ENCODE measurements at regions not wholly inside any gene's neighbourhood (a gene's known extent, or its start where the extent isn't known, plus 50 kb on each side); places are given as distances from the start of the nearest gene placed in this dataset.
A peak's percentile ranks its signal among the peaks of the same experiment; 100 is the strongest.
"Not testable (repeated sequence)": the region's sequence is repeated elsewhere in the genome, so short reads cannot be mapped to it uniquely, and the experiment has no call there.

DNA sequence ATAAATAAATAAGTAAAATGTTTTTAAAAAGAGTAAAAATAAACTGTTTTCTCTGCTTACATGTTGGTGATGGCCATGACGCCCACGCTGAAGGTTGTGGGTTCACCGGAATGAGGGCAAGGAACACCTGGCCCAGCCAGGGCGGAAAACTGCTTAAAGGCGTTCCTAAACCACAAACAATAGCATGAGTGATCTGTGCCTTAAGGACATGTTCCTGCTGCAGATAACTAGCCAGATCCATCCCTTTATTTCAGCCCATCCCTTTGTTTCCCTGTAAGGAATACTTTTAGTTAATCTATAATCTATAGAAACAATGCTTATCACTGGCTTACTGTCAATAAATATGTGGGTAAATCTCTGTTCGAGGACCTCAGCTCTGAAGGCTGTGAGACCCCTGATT lies 63.3 kb upstream of the CEP78 start:
- H3K4me3 ChIP-seq (ENCODE audit: low read depth, low read length); DNase-seq (ENCODE audit: low read depth): not testable (repeated sequence)

DNA sequence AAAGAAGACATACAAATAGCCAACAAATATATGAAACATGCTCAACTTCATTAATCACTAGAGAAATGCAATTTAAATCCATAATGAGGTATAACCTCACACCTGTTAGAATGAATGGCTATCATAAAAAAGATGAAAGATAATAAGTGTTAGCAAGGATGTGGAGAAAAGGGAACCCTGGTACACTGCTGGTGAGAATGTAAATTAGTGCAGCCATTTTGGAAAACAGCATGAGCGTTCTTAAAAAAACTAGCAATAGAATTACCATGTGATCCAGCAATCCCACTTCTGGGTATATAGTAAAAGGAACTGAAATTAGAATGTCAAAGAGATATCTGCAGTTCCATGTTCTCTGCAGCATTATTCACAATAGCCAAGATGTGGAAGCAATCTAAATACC lies 64.2 kb upstream of the CEP78 start:
- H3K4me3 ChIP-seq (ENCODE audit: low read depth, low read length): no peak overlapping the region
- DNase-seq (ENCODE audit: low read depth): no peak

DNA sequence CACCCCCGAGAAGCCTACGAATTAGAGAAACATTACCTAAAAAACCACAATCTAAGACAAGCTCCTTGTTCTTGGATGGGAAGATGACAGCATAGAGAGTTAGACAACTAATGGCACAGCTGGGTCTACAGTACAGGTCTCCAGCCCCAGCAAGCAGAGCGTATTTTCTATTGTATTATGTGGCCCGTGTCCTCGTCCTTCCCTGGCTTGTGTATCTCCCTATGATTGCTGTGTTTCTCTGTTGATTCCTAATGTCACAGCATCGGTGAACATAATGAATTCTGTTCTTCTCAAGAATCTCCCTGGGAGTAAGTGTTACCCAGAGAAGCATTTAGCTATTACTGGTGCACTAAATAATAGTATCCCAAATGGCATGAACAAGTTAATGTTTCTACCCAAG lies 66.8 kb upstream of the CEP78 start:
- H3K4me3 ChIP-seq (ENCODE audit: low read depth, low read length): no peak overlapping the region
- DNase-seq (ENCODE audit: low read depth): no peak

DNA sequence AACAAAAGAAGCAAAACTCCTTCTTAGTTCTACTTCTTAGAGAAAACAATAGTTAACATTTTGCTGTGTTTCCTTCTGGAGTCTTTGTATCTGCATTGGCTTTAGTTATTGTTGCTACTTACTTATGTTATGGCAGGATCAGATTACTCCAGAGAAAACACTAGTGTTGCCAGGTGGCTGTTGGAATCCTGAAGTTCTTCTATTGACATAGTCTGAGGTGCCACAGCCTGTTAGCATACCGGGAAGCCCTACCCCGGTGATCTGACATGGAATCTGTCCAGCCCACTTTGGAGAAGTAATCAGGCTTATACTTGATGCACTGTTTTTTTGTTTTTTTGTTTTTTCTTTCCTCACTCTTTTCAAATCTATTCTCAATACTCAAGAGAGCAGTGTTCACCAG lies 68.5 kb upstream of the CEP78 start:
- H3K4me3 ChIP-seq (ENCODE audit: low read depth, low read length): no peak overlapping the region
- DNase-seq (ENCODE audit: low read depth): no peak

DNA sequence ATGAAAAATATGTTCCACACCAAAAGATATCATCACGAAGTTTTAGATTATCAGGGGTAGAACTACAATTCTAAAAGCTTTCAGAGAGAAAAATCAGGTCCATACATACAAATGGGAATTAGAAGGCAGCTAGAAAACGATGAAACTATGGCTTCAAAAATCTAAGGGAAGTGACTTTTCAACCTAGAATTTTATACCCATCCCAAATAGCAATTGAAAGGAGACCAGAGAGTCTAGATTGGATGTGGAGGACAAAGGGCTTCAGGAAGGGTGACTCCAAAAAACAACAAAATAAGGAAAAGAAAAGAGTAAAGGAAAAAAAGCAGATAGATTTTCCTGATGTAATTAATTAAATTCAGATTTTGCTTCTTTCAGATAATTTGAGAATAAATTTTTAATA lies 72.0 kb upstream of the CEP78 start:
- DNase-seq (ENCODE audit: low read depth): no peak
- H3K4me3 ChIP-seq (ENCODE audit: low read depth, low read length): no peak overlapping the region

DNA sequence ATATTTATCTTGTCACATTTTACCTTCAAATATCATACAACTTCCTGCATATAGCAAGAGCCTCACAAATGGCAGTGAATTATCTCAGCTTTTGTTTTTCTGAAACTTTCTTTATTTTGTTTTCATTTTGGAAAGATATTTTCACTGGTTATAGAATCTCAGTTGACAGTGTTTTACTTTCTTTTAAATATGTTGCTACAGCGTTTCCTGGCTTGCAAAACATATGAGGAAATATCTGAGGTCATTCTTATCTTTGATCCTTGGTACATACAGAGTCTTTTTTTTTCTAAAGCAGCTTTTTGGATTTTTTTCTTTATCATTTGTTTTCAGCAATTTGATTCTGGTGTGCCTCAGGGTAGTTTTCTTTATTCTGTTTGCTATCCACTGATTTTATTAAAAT lies 77.6 kb upstream of the CEP78 start:
- H3K4me3 ChIP-seq (ENCODE audit: low read depth, low read length): no peak overlapping the region
- DNase-seq (ENCODE audit: low read depth): no peak

DNA sequence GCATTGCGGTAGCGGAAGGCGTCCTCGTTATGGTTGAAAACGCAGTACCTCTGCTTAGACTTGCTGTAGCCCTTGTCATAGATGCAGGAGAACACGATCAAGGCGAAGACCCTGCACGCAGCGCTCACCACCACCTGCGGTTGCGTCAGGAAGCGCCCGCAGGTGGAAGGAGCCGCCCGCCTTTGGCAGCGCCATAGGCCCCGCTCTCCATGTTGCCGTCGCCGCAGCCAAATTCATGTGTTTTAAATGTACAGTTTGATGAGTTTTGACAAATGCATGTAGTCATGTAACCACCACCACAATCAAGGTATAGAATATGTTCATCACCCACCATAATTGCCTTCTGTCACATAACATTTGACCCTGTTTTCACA lies 84.9 kb upstream of the CEP78 start:
- DNase-seq (ENCODE audit: low read depth): no peak
- no peak overlapping the region for H3K4me3 ChIP-seq (ENCODE audit: low read depth, low read length)

DNA sequence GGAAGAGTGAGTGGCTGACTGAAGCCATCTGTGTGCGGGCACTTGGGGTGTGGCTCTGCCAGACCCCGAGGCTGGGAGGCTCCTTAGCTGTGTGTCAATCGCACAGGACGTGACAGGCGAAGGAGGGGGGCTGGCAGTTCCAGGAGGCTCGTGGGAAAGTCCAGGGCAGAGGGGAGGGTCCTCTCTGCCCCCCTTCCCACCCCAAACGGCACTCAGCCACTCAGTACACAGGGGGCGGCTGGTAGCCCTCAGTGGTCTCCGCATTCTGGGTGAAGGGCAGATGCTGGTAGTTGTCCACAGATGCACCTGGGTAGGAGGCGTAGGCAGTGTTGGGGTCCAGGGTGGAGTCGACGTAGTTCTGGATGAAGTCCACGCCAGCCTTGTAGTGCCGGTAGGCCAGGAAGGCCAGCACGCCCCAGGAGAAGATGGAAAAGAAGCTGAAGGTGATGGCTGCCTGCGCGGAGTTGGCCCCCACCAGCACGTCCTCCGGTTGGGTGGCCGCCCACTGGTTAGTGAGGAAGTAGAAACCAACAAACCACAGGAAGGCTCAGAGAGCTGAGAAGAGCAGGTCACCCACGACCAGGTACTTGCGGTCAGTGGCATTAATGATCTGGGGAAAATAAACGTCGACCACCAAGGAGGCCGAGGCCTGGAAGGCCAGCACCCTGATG lies 85.4 kb upstream of the CEP78 start:
- H3K4me3 ChIP-seq (ENCODE audit: low read depth, low read length): no peak overlapping the region
- DNase-seq (ENCODE audit: low read depth): no peak

DNA sequence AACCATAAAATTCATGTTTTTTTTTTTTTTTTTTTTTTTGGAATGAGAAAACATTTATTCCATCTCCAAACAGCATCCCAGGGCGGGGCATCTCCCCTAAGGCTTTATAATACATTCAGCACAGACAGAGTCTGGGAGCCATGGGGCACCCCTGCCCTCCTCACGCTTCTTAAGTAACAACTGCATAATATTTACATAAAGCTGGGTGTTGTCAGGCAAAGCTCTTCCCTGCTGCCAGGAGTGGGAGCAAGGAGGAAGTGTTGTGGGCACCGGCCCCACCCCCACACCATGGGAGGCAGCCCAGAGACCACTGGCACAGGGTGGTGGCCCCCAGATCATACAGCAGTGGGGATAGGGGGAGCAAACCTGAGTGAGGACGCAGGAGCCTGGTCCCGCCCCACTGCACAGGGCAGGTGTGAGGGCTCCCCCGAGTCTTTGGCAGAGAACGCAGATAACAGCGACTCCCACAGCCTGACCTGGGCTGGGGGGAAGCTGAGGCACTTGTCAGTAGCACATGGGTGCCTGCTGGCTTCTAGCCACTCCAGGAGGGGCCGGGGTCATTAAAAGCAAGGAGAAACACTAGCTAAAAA lies 86.1 kb upstream of the CEP78 start:
- H3K4me3 ChIP-seq (ENCODE audit: low read depth, low read length): no peak overlapping the region
- no peak for DNase-seq (ENCODE audit: low read depth)

DNA sequence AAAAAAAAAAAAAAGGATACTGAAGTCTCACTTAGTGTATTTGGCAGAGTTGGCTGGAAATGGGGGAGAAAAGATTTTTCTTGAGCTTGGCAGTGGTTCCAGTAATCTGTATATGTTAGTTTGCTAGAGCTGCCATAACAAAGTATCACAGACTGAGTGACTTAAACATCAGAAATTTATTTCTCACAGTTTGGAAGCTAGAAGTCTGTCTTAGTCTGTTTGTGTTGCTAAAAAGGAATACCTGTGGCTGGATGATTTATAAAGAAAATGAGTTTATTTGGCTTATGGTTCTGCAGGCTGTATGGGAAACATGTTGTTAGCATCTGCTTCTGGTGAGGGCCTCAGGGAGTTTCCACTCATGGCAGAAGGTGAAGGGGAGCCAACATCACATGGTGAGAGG lies 89.6 kb upstream of the CEP78 start:
- H3K4me3 ChIP-seq (ENCODE audit: low read depth, low read length): no peak overlapping the region
- no peak for DNase-seq (ENCODE audit: low read depth)

DNA sequence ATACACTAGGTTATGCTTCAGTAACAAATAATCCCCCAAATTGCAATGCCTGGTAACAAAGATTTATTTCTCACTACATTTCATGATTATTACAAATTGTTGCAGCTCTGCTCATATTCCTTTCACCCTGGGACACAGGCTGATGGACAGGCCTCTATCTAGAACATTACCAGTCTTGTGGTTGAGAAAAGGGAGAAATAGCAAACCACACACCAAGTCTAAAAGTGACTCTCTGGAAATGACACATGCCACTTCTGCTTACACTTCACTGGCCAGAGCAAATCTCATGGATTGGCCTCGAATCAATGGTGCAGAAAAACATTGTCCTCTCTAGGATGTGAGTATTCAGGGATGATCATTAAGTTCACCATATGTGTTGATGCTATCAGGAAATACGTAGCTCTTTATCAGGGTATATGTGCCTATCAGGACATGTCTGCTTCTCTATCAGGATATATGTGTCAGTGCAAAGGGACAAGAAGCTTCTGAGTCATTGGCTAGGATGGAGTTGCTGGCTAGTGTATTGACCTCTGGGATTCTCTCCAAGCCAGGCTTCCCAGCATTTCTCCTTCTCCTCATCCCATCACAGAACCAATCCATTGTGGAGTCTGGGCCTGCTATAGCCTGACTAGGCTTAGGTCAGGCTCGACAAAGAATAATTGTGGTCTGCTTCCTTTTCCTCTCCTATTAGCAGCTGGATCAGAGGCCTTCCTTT lies 91.1 kb upstream of the CEP78 start:
- DNase-seq (ENCODE audit: low read depth): no peak
- H3K4me3 ChIP-seq (ENCODE audit: low read depth, low read length): no peak overlapping the region

DNA sequence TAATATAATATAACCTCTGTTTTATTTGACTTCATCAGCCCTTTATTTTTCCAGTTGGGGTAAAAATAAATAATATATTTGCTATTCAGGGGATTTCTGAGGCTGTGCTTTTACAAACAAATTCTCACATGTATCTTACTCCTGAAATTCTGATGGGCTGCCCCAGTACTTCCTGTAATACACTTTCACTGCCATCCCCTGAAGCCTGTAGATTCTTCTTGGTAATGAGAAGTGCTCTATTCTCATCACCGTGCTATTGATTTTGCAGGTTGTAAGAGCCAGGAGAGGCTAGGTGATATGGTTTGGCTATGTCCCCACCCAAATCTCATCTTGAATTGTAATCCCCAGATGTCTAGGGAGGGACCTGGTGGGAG lies 91.9 kb upstream of the CEP78 start:
- no peak for DNase-seq (ENCODE audit: low read depth)
- no peak overlapping the region for H3K4me3 ChIP-seq (ENCODE audit: low read depth, low read length)

DNA sequence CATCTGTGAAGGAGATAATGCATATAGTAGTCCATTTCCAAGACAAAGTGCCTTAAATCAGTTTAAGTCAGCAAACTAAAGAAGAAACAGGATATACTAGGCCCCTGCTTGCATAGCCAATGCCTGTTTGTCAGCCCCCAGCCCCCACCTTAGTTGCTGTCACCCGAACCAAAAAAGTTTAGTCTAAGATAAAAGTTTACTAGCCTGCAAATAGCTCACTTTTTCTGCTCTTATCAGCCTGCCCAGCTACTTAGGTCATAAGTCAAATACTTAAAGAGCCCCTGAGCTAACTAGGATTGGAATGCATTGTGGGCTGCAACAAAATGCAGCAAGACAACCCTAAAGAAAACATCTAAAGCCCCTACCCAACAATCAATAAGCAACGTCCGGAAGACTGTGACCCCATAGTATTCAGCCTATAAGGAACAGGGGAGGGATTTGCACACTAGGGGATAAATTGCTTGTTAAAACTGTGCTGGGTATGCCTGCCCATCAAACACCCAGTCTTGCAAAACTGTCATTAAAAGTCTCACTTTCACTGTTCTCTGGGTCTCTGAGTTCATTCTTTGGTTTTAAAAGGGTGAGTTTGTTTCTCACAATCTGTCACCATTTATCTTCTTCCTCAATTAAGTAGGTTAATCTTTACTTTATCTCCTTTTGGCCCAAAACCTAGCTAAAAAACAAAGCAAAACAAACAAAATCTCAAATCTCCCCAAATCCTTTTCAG lies 92.4 kb upstream of the CEP78 start:
- no peak for DNase-seq (ENCODE audit: low read depth)
- H3K4me3 ChIP-seq (ENCODE audit: low read depth, low read length): no peak overlapping the region

DNA sequence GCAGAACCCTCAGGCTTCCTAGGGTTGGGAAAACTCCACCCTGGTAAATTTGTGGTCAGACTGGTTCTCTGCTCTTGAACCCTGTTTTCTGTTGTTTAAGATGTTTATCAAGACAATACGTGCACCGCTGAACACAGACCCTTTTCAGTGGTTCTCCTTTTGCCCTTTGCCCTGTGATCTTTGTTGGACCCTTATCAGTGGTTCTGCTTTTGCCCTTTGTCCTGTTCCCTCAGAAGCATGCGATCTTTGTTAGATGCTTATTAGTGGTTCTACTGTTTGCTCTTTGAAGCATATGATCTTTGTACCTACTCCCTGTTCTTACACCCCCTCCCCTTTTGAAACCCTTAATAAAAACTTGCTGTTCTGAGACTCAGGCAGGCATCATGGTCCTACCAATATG lies 93.6 kb upstream of the CEP78 start:
- DNase-seq (ENCODE audit: low read depth); H3K4me3 ChIP-seq (ENCODE audit: low read depth, low read length): not testable (repeated sequence)

DNA sequence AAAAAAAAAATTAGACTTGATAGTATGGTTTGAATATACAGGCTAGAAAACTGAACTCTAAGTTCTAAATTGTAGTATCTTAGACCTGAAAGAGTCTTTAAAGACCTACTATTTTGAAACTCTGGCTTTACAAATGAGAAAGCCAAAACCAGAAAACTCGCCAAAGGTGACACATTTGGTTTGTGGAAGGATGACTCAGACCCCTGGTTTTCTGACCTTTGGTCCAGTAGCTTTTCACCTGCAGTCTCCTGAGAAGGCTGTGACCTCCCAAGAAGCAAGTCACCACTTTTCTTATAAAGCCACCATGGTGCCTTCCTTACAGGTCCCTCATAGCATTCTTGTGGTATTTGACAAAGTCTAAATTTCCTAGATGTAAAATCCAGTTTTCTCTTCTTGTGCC lies 102.1 kb upstream of the CEP78 start:
- no peak overlapping the region for H3K4me3 ChIP-seq (ENCODE audit: low read depth, low read length)
- no peak for DNase-seq (ENCODE audit: low read depth)

DNA sequence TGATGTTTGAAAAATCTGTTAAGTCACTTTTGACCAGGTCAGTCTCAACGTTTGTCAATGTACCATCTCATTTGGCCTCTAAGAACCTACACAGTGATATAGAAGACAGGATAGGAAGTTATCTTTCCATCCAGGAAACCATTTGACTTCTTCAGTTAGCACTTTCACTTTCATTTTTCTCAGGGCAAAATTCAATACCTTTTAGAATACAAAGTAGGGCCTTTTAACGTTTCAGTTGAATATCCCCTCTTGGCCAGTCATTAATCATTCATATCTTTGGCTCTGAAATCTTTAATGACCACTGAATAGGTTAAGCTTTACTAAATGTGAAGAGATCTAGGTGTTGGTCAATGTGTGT lies 101.1 kb upstream of the GNAQ start:
- peak overlapping the region; percentile 6 for H3K4me3 ChIP-seq (ENCODE audit: low read depth, low read length)
- DNase-seq (ENCODE audit: low read depth): no peak

DNA sequence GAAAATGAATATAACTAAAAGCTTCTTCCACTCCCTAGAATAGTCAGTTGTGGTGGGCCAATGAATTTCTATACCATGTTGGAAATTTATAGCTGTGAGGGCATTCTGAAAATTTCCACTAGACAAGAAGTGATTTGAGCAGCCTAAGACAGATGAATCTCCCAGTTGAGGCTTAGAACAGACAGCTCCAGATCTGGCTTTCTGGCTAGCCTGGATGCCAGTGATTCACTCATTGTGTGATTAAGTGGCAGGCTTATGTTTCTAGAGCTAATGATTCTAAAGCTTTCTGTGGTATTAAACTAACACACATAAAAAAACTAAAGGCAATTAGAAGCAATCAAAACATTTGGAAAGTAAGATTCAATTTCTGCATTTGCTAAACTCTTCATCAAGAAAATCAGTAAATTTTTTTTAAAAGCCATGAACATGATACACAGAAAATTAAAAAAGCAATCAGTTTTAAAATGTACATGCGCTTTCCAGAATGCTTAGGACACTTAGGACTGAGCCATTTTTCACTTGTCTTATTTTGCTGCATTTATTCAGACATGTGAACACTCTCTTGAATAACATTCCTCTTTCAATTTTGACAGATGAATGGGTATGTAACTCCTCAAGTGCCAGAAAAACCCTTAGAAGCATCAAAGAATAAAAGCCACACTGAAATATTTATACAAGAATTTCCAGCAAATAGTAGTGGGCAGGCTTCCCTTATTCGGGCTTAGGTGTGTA lies 100.5 kb upstream of the GNAQ start:
- peak overlapping the region; percentile 6 for H3K4me3 ChIP-seq (ENCODE audit: low read depth, low read length)
- DNase-seq (ENCODE audit: low read depth): no peak

DNA sequence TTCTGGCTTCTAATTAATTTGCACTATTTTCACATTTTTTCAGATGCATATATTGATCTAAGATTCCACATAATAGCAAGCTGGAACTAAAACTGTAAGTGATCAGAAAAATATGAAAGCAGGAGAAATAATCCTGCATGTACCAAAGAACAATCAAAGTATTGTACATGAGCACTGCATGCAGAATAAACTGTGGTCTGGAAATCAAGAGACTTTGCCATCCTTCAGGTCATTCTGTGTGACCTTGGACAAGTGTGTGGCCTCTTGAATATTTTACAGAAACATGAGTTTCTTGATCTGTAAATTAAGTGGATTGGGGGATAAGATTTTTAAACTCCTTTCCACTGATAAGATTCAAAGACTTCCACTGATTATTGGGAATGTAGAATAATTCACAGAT lies 99.2 kb upstream of the GNAQ start:
- no peak for DNase-seq (ENCODE audit: low read depth)
- no peak overlapping the region for H3K4me3 ChIP-seq (ENCODE audit: low read depth, low read length)

DNA sequence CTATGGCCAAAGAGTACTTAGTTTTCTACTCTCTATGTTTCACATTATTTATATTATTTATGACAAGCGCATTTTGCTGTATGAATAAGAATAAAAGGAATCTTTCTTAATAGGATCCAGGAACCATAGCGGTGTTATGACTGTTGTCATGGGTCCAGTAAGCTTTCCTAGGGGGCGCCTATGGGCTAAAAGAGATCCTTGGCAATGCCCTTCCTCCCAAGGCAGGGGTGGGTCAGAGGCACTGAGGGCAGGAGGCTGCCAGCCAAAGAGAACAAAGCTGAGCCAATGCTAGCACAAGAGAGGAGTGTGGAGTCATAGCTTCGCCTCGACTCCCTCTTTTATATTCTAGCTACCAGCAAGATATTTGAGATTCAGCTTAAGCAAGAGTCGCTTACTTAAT lies 98.4 kb upstream of the GNAQ start:
- no peak overlapping the region for H3K4me3 ChIP-seq (ENCODE audit: low read depth, low read length)
- no peak for DNase-seq (ENCODE audit: low read depth)
